IMR-90 (cell line): ENCODE measurements at regions not wholly inside any gene's neighbourhood (a gene's known extent, or its start where the extent isn't known, plus 50 kb on each side); places are given as distances from the start of the nearest gene placed in this dataset.

Source experiments
- ATAC-seq: fragments of 200-7000 bp; cut with Tn5 transposase; 2 replicates; pipeline ENCODE4 v1.9.1; 2020; ENCODE audit warnings: low read depth, mild to moderate bottlenecking, moderate library complexity
- BruUV-seq: library from RNA; stranded (reverse); fragments of 400-500 nt; replicated peaks from 2 replicates; lab custom pipeline; 2021; lab: Mats Ljungman, UMichigan
- CTCF ChIA-PET: fragments of 300-600 bp; formaldehyde crosslinking; extraction: SDS; loops from one replicate; lab custom pipeline; 2021; ENCODE audit warnings: antibody characterized with exemption; lab: Yijun Ruan, JAX
- POLR2A ChIA-PET: fragments of 300-600 bp; sonication (Branson Sonifier 250); formaldehyde crosslinking; loops from one replicate; lab custom pipeline; 2022; ENCODE audit warnings: antibody characterized with exemption; ENCODE audit not compliant: unreplicated experiment; lab: Charles Lee
- DNase-seq: peaks from one replicate; pipeline ENCODE4 v3.0.0; 2013
- H2AFZ ChIP-seq: replicated peaks from 2 replicates; pipeline ENCODE3; 2013; ENCODE audit warnings: low read length, mild to moderate bottlenecking; ENCODE audit not compliant: poor library complexity
- H2AK5ac ChIP-seq: 2 replicates; pipeline ENCODE4 v1.6.1; 2013; ENCODE audit warnings: low read depth, low read length, inconsistent platforms
- H2AK9ac ChIP-seq: replicated peaks from 2 replicates; pipeline ENCODE3; 2013; ENCODE audit warnings: mild to moderate bottlenecking, low read depth, low read length, moderate library complexity; ENCODE audit not compliant: poor library complexity
- H2BK120ac ChIP-seq: 2 replicates; pipeline ENCODE4 v1.6.1; 2013; ENCODE audit warnings: low read depth, low read length, inconsistent platforms
- H2BK15ac ChIP-seq: 3 replicates; pipeline ENCODE4 v1.6.1; 2013; ENCODE audit warnings: low read depth, low read length, inconsistent platforms
- H2BK20ac ChIP-seq: 2 replicates; pipeline ENCODE4 v1.6.1; 2013; ENCODE audit warnings: low read depth, mild to moderate bottlenecking, inconsistent platforms, low read length, moderate library complexity
- H2BK5ac ChIP-seq: 2 replicates; pipeline ENCODE4 v1.6.1; 2013; ENCODE audit warnings: mild to moderate bottlenecking, low read depth, low read length, inconsistent platforms; ENCODE audit not compliant: poor library complexity, severe bottlenecking
- H3K14ac ChIP-seq: replicated peaks from 2 replicates; pipeline ENCODE4 v1.6.1; 2013; ENCODE audit warnings: low read depth, low read length, inconsistent platforms
- H3K18ac ChIP-seq: 2 replicates; pipeline ENCODE4 v1.6.1; 2013; ENCODE audit warnings: low read depth, low read length, control low read depth
- H3K23ac ChIP-seq: 2 replicates; pipeline ENCODE4 v1.6.1; 2013; ENCODE audit warnings: low read depth, low read length, inconsistent platforms
- H3K27ac ChIP-seq: 2 replicates; pipeline ENCODE4 v1.5.1; 2013; ENCODE audit warnings: mild to moderate bottlenecking, control low read depth, low read length; ENCODE audit not compliant: insufficient read depth
- H3K27me3 ChIP-seq: 2 replicates; pipeline ENCODE4 v1.6.1; 2013; ENCODE audit warnings: low read length; ENCODE audit not compliant: control insufficient read depth, insufficient read depth
- H3K36me3 ChIP-seq: 2 replicates; pipeline ENCODE4 v1.6.1; 2013; ENCODE audit warnings: low read length, mixed read lengths; ENCODE audit not compliant: control insufficient read depth, insufficient read depth
- H3K4ac ChIP-seq: 2 replicates; pipeline ENCODE4 v1.6.1; 2013; ENCODE audit warnings: low read depth, low read length, inconsistent platforms
- H3K4me1 ChIP-seq: 2 replicates; pipeline ENCODE4 v1.6.1; 2013; ENCODE audit warnings: low read length, mixed read lengths; ENCODE audit not compliant: control insufficient read depth, insufficient read depth
- H3K4me2 ChIP-seq: 2 replicates; pipeline ENCODE4 v1.6.1; 2013; ENCODE audit warnings: low read depth, mild to moderate bottlenecking, control low read depth, low read length, moderate library complexity
- H3K4me3 ChIP-seq: 2 replicates; pipeline ENCODE4 v1.5.1; 2013; ENCODE audit warnings: low read depth, mild to moderate bottlenecking, control low read depth, low read length, moderate library complexity; ENCODE audit not compliant: insufficient read depth
- H3K56ac ChIP-seq: 2 replicates; pipeline ENCODE4 v1.6.1; 2013; ENCODE audit warnings: low read length, inconsistent platforms; ENCODE audit not compliant: insufficient read depth; ENCODE audit errors: extremely low read depth
- H3K79me1 ChIP-seq, 2 experiments: 2 replicates each; pipeline ENCODE4 v1.6.1; 2013; ENCODE audit warnings: low read length in 2 of 2, inconsistent platforms in 1 of 2, low read depth in 1 of 2
- H3K9ac ChIP-seq: 2 replicates; pipeline ENCODE4 v1.6.1; 2013; ENCODE audit warnings: low read depth, low read length, control low read depth
- H3K9me1 ChIP-seq: 2 replicates; pipeline ENCODE4 v1.6.1; 2013; ENCODE audit warnings: low read length, inconsistent platforms; ENCODE audit not compliant: insufficient read depth
- H3K9me3 ChIP-seq: 2 replicates; pipeline ENCODE4 v1.6.1; 2013; ENCODE audit warnings: low read length; ENCODE audit not compliant: control insufficient read depth, insufficient read depth
- H4K20me1 ChIP-seq: 2 replicates; pipeline ENCODE4 v1.6.1; 2013; ENCODE audit warnings: low read length, inconsistent platforms; ENCODE audit not compliant: insufficient read depth
- H4K5ac ChIP-seq: 2 replicates; pipeline ENCODE4 v1.6.1; 2013; ENCODE audit warnings: mild to moderate bottlenecking, low read depth, low read length, control low read depth
- H4K8ac ChIP-seq, 2 experiments: 2 replicates each; pipeline ENCODE4 v1.6.1; 2013; ENCODE audit warnings: low read depth in 2 of 2, low read length in 2 of 2, control low read depth in 1 of 2, inconsistent platforms in 1 of 2
- H4K91ac ChIP-seq: 2 replicates; pipeline ENCODE4 v1.6.1; 2013; ENCODE audit warnings: low read depth, low read length, inconsistent platforms; ENCODE audit not compliant: insufficient read depth
- BHLHE40 ChIP-seq: fragments of 150-350 bp; IDR thresholded peaks from 2 replicates; pipeline ENCODE4 v1.6.1; 2016; ENCODE audit warnings: mild to moderate bottlenecking, low read depth, low read length
- CEBPB ChIP-seq: IDR thresholded peaks from 2 replicates; pipeline ENCODE4 v1.6.1; 2012; ENCODE audit warnings: low read depth, low read length, improper control_type of control experiment
- CHD1 ChIP-seq: IDR thresholded peaks from 2 replicates; pipeline ENCODE4 v1.6.1; 2012; ENCODE audit warnings: low read depth, low read length, improper control_type of control experiment
- CTCF ChIP-seq: conservative IDR thresholded peaks from 2 replicates; pipeline ENCODE4 v1.5.1; 2012; ENCODE audit warnings: mild to moderate bottlenecking, low read depth, low read length, improper control_type of control experiment
- ELK1 ChIP-seq: fragments of 150-350 bp; IDR thresholded peaks from 2 replicates; pipeline ENCODE4 v1.6.1; 2016; ENCODE audit warnings: low read depth, mild to moderate bottlenecking, low read length, moderate library complexity, borderline replicate concordance
- FOS ChIP-seq: fragments of 150-350 bp; IDR thresholded peaks from 2 replicates; pipeline ENCODE4 v1.6.1; 2016; ENCODE audit warnings: low read depth, low read length
- MAFK ChIP-seq: IDR thresholded peaks from 2 replicates; pipeline ENCODE4 v1.6.1; 2012; ENCODE audit warnings: low read depth, low read length, improper control_type of control experiment
- MAZ ChIP-seq: IDR thresholded peaks from 2 replicates; pipeline ENCODE4 v1.6.1; 2012; ENCODE audit warnings: low read depth, mild to moderate bottlenecking, low read length, improper control_type of control experiment, moderate library complexity, borderline replicate concordance
- MXI1 ChIP-seq: IDR thresholded peaks from 2 replicates; pipeline ENCODE4 v1.6.1; 2012; ENCODE audit warnings: low read depth, mild to moderate bottlenecking, low read length, moderate library complexity, borderline replicate concordance
- NFE2L2 ChIP-seq: fragments of 150-350 bp; IDR thresholded peaks from 2 replicates; pipeline ENCODE4 v1.6.1; 2016; ENCODE audit warnings: low read depth, mild to moderate bottlenecking, low read length
- POLR2A ChIP-seq: IDR thresholded peaks from 2 replicates; pipeline ENCODE4 v1.6.1; 2012; ENCODE audit warnings: mild to moderate bottlenecking, low read depth, low read length
- RAD21 ChIP-seq: IDR thresholded peaks from 2 replicates; pipeline ENCODE4 v1.6.1; 2012; ENCODE audit warnings: low read length, improper control_type of control experiment
- RCOR1 ChIP-seq: IDR thresholded peaks from 2 replicates; pipeline ENCODE4 v1.6.1; 2012; ENCODE audit warnings: mild to moderate bottlenecking, low read length, improper control_type of control experiment; ENCODE audit not compliant: insufficient replicate concordance
- RFX5 ChIP-seq: IDR thresholded peaks from 2 replicates; pipeline ENCODE4 v1.8.0; 2012; ENCODE audit warnings: low read depth, mild to moderate bottlenecking, low read length, moderate library complexity
- SMC3 ChIP-seq: fragments of 150-350 bp; IDR thresholded peaks from 2 replicates; pipeline ENCODE4 v1.6.1; 2016; ENCODE audit warnings: low read depth, mild to moderate bottlenecking, antibody characterized with exemption, low read length, moderate library complexity
- USF2 ChIP-seq: fragments of 150-350 bp; IDR thresholded peaks from 2 replicates; pipeline ENCODE4 v1.6.1; 2017; ENCODE audit warnings: mild to moderate bottlenecking, antibody characterized with exemption, low read length, low read depth
- WGBS, 2 experiments: methylation state at CpG; one replicate each; pipeline versions ENCODE4 v1.1.5 to v1.1.7; 2013; ENCODE audit warnings: missing lambda C conversion rate in 2 of 2; ENCODE audit not compliant: insufficient read length in 1 of 2; ENCODE audit errors: extremely low coverage in 2 of 2; 5-methylcytosine and 5-hydroxymethylcytosine counted together
- dilution Hi-C: fragments of 300-500 bp; cut with HindIII; formaldehyde crosslinking; loops from one replicate; pipeline ENCODE4 v1.14.3; 2018; ENCODE audit warnings: low sequenced_read_pairs; ENCODE audit not compliant: unreplicated experiment
- in situ Hi-C: fragments of 300-500 bp; cut with MboI; formaldehyde crosslinking; loops from 3 replicates; pipeline ENCODE4 v1.14.3; 2019; ENCODE audit warnings: low sequenced_read_pairs, inconsistent platforms, mixed read lengths
- intact Hi-C: fragments of 100-400 bp; cut with micrococcal nuclease; formaldehyde crosslinking; loops from 2 replicates; pipeline ENCODE4 v1.10.0; 2022

GRCh38 chr22:44372611-44373010, 59.9 kb upstream of the SHISAL1 start:
- Histone ChIP-seq H3K18ac (no peak overlapping the region), H3K9ac (no peak overlapping the region), H3K4me2 (no peak overlapping the region), H2AK9ac (no peak overlapping the region), H3K14ac (no peak overlapping the region), H3K9me3 (peaks cover 10% of the 10 kb centered on the region), H3K27me3 (no peaks in the 10 kb centered on the region), H4K91ac (no peak overlapping the region), H2BK20ac (no peak overlapping the region), H3K9me1 (no peaks in the 10 kb centered on the region), H3K56ac (no peak overlapping the region), H2AK5ac (no peak overlapping the region), H3K36me3 (no peaks in the 10 kb centered on the region), H3K4me3 (no peak overlapping the region), H4K5ac (no peak overlapping the region), H3K4ac (no peak overlapping the region), H4K8ac (no peak overlapping the region), H2BK5ac (no peak overlapping the region), H2BK120ac (no peak overlapping the region), H2BK15ac (no peak overlapping the region), H3K27ac (no peak overlapping the region), H3K23ac (no peak overlapping the region), H3K79me1 (no peaks in the 10 kb centered on the region), H4K20me1 (no peaks in the 10 kb centered on the region), H3K4me1 (peaks cover 2% of the 10 kb centered on the region; the same call in 1 of the 2 replicates), H2AFZ (no peak overlapping the region)
- dilution Hi-C loops (no loop called here), in situ Hi-C loops (no loop called here), intact Hi-C loops (no loop called here)
- POLR2A ChIA-PET, result no interaction called here
- TF ChIP-seq FOS (no peak), POLR2A (no peak), NFE2L2 (no peak), CTCF (no peak), MAZ (no peak), RFX5 (no peak), RAD21 (no peak), RCOR1 (no peak), MAFK (no peak), USF2 (no peak), CEBPB (no peak), MXI1 (no peak), BHLHE40 (no peak), SMC3 (no peak), CHD1 (no peak), ELK1 (no peak)
- 83% methylated on average over 2 of the region's 4 CpGs; no CpG with 5 or more reads in 1 of the 2 experiments for WGBS, 2 experiments
- CTCF ChIA-PET, result no interaction called here
- ATAC-seq (no peak), DNase-seq (no peak)
- no TSS peak for BruUV-seq
